HG03439 (cell line): ENCODE measurements at regions not wholly inside any gene's neighbourhood (a gene's known extent, or its start where the extent isn't known, plus 50 kb on each side); places are given as distances from the start of the nearest gene placed in this dataset.
"Not testable (repeated sequence)": the region's sequence is repeated elsewhere in the genome, so short reads cannot be mapped to it uniquely, and the experiment has no call there.

Experiments
- ATAC-seq: cut with Tn5 transposase; IDR thresholded peaks from one replicate; pipeline ENCODE4 v1.9.1; 2021; ENCODE audit warnings: mild to moderate bottlenecking, moderate library complexity; ENCODE audit not compliant: unreplicated experiment

DNA sequence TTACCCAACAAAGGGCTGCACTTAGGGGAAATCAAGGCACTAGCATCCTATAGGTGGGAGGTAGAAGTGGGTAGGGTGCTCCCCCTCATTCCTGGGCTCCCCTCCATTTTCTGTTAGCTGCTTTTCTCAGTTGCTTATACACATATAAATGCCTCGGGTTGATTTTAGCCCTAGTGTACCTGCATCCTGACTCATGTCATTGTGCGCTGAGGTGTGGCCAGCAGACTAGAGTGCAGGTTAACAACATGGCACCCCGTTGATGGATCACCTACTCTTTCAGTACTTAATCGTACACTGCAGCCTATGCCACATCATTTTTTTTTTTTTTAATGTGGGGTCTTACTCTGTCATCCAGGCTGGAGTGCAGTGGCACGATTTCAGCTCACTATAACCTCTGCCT lies 144.0 kb upstream of the ITGB1 start:
- no peak for ATAC-seq

DNA sequence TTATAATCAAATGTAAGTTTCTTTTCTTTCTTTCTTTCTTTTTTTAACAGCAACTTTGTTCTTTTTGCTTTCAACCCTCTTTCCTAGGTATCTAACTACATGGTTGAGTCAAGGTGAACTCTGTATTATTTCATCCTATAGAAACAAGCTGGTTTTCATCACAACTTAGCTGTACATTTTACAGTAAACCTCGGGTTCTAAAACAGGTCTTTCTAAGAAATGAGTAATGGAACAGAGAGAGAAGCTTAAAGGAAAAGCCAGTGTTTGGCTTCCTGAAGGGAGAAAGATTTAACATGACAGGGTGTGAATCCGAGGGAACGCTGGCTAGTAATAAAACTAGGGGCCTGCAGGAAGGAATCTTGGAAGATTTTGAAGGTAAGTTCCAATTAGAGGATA lies 143.4 kb upstream of the ITGB1 start:
- ATAC-seq: no peak

DNA sequence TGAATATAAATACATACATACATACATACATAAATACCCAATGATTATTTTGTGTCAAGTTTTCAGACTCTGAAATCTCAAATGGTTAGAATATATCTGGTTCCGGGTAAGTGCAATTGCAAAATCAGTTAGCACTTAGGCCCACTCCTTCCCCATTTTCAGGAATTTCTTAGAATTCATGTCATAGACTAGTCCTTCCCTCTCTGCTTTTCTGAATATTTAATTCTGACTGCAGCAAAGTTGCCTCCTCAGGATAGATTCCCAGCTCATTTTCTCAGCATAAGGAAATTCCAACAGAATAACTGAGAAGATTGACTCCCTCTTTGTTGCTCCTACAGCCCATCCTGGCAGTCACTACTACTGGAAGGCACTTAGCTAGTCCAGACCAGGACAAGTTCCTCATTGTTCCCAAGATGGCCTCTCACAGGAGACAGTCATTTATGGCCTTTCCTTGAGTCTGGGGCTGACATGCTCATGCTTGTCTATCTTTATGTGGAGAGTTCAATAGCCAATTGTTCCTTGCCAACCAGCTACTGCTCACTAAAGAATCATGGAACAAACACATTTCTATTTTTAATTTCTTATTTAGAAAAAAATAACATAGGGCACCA lies 142.9 kb upstream of the ITGB1 start:
- no peak for ATAC-seq

DNA sequence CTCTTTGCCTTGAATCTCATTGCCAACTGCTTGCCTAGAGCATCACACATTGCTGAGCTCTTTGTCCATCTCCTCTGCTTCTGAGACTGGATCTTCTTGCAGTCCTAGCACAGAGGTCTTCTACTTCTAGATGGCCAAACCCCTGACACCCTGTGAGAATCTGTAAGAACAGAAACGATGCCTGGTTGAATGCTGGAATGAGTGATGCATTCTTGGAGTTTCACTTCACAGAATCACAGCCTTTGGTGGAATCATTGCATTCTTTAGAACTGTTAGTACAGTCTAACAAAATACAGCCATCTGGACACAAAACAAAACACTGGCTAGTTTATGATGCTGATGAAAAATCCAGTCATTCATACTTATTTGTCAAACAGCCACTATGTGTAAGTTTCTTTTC lies 141.7 kb upstream of the ITGB1 start:
- no peak for ATAC-seq

DNA sequence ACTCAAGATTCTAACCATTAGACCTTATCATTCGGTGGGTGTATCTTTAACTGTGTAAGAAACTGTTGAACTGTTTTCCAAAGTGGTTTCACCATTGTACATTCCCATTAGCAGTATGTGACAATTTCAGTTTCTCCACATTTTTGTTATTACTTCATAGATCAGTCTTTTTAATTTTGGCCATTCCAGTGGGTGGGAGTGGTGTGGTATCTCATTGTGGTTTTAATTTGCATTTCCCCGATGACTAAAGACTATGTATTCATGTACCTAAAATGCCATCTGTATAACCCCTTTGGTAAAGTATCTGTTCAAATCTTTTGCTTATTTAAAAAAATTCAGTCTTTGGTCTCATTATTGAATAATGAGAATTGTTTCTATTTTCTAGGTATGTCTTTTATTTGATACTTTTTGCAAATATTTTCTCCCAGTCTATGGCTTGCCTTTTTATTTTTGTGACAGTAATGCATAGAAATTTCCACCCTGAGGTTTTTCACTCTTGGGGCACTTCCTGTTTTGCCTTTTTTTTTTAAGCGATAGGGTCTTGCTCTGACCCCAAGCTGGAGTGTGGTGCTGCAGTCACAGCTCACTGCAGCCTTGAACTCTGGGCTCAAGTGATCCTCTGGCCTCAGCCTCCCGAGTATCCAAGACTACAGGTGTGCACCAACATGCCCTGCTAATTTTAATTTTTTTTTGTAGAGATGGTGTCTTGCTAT lies 141.1 kb upstream of the ITGB1 start:
- ATAC-seq: no peak

DNA sequence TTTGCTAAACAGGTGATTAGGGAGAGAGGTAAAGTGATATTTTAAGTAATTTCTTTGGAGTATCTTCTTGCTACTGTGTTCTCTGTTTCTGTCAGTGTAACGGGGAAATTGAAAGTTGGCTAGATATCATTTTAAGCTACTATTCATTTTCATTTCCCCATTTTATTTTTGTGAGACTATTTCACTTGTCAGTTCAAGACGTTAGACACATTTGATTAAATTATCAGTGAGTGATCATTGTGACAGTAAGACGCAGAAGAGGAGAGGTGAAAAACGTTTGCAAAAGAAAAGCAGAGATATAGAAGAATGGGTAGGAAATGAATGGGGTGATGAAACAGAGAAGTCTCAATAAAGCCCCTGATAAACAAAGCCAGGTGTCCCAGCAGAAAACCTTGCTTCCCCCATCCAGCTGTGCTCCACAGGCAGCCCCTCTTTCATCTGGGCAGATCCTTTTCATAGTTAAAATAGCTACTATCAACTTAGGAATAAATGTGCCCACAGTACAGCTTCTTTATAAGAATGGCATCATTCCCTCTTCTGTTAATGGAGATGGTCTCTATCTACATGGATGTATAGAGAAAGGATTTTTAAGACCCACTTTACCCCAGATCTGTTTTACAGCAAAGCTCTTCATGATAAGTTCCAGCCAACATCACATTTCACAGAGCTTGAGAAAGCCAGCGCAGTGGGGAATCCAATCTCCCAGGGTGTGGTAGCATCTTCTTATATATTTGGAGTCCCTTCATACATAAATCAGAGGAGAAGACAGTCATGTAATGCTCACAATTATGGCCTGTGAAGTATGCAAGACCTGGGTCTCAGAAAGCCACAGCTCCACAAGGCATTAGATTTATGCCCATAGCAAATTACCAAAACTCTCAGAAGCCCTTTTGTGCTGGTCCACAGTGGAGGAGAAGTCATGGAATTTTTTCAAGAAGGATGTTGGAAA lies 138.1 kb upstream of the ITGB1 start:
- peak; percentile 81 for ATAC-seq

DNA sequence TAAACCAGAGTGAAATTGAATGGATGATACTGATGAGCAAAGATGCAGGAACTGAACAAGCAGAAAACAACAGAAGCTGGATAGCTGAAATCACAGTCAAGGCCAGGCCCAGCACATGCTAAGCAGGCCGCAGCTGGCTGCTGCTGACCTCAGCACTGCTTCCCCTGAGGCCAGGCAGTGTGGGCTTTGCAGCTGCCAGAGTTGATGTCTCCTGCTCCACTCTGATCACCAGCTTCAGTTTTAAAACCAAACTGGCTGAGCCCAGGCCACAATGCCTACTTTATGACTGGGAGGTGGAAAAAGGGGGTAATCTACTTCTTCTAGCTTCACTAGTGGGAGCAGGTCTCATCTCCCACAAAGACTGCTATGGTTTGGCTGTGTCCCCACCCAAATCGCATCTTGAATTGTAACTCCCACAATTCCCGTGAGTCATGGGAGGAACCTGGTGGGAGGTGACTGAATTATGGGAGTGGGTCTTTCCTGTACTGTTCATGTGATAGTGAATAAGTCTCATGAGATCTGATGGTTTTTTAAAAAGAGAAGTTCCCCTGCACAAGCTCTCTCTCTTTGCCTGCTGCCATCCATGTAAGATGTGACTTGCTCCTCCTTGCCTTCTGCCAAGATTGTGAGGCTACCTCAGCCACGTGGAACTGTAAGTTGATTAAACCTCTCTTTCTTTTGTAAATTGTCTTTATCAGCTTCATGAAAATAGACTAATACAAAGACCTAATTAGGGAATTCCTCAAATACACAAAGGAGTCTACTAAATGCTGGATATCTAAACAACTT lies 136.4 kb upstream of the ITGB1 start:
- no peak for ATAC-seq

DNA sequence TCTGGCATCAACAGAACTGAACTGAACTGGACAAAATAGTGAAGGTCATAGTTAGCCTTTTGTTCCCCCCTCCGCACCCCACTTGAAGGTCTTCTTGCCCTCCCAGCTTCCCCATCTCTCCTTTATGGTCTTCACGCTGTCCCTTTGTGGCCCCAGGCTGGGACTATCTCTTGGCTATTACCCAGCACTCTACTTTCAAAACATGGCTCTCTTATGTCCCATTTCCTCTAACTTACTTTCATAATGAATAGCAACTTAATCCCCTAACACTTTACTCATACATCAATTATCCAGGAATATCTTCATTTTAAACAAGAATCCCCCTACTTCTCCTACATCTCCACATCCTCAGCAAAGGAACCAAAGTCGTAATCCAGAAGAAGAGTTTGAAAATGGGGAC lies 135.3 kb upstream of the ITGB1 start:
- no peak for ATAC-seq

DNA sequence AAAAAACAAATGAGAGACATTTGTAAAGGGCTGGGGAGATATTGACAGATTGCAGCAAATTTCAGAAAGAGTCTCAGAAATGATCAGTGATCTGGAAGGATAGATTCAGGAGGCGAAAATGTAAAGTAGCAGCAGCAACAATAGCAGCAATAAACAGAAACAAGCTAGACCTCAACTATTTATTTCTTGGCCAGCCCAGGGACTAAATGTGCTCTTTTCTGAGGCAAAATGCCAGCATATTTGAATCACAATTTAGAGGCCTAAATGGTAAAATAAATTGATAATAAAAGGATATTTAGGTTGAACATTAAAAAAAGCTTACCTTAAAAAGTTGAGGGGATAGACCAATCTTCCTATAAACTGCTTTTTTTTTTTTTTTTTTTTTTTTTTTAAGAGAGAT lies 134.6 kb upstream of the ITGB1 start:
- no peak for ATAC-seq

DNA sequence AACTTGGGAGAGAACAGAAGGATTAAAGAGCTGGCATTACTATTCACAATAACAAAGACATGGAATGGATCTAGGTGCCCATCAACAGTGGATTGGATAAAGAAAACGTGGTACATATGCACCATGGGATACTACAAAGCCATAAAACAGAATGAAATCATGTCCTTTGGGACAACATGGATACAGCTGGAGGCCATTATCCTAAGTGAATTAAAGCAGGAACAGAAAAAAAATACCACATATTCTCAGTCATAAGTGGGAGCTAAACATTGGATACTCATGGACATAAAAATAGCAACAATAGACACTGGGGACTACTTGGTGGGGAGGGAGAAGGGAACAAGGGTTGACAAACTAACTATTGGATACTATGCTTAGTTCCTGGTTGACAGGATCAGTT lies 133.2 kb upstream of the ITGB1 start:
- ATAC-seq: no peak

DNA sequence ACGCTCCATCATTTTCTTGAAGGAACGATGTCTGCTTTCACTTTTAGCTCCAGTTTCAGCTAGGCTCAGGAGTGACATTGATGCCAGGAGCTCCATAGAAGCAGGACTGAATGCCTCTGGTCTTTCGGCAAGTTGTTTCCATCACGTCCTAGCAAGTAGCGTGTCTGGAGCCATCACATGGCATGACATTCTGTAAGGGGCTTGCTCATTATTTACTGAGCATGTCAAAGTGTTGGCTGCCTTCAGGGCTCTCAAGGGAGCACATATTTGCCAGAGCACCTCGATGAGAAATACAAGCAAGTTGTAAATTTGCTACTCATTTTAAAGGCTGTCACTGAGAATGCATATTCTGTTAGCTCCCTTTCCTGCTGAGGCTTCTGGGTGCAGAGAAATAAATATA lies 131.0 kb upstream of the ITGB1 start:
- no peak for ATAC-seq

DNA sequence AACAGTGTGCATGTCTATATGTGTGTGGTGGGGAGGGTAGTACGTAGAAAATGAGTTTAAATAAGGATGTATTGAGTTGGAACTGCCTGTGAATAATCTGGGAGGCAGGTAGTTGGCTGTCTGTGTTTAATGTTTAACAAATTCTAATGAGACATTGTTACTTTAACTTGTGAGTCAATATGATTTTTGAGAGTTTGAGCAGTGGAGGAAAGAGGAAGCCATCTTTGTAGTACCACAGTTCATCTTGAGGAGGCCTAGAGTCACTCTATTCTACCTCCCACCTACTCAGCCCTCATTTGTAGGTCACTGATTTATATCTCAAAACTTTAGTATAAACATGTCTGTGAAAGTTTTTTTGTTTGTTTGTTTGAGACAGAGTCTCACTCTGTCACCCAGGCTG lies 129.9 kb upstream of the ITGB1 start:
- ATAC-seq: no peak

DNA sequence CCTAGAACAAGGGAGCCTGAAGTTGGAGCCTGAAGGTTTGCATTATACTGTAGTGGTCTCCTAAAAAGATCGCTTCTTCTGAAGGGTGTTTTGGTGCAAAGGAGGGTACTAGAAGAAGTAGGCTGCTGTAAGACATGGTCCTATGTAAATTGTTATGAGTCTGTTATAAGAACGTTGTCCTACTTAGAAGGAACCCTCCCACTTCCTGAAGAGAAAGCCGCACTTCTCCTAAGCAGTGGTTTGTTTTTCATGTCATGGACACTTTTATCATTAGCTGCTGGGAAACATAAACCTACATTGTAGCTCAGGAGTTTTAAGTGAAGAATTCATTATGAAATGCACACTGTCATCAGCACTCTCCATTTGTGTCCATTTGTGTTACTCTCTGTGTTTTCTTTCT lies 129.1 kb upstream of the ITGB1 start:
- ATAC-seq: no peak

DNA sequence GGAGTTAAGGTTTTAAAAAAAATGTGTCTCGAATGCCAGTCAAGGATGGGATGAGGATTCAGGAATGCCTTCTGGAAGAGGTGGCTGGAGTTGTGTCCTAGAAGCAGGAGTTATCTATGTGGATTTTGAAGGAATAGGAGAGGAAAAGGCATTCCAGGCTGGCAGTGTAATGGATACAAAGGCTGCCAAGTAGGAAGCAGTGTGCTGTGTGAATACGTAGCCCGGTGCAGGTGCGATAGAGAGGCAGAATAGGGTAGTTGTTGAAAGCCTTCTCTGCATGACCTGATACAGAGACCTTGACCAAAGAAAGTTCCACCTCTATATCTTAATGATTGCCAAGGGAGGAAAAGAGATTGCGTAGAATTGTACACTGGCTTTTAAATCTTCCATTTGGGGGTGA lies 128.1 kb upstream of the ITGB1 start:
- ATAC-seq: no peak

DNA sequence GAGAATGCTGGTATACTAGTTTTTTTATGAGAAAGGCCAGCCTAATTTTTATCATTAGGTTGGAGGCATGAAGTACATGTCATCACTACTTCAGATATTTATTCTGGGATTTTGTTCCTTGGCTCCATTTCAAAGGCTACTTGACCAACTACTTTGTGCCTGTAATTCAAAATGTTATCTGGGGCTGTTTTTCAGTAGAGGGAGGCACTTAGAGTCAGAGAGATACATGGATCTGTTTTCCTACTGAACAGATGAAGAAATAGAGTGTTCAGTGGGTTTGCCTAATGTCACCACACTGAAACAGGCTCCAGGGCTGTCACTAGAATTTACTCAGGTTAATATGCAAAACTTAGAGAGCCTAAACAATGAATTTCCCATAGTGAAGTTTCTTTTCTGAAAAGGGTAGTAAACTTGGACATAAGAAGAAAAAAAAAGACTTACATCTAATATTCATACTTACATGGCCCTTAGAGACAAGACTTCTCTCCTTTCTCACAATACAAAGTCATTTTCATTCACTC lies 127.3 kb upstream of the ITGB1 start:
- no peak for ATAC-seq

DNA sequence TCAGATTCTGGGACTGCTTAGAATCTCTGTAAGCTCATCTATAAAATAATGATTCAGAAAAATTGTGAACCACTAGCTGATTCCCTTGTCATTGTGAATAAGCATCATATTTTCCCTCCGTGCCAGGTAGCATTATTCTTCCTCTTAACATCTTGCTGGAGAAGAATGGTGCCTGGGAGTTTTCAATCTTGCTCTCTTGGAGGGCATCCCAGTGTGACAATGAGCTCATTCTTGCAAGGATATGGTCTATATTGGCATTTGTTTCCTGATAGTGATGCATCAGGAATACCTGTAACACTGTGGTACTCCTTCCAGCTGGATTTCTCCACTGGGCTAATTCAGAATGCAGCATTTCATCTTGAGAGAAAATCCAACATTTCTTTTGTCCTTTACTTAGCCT lies 126.4 kb upstream of the ITGB1 start:
- ATAC-seq: no peak

DNA sequence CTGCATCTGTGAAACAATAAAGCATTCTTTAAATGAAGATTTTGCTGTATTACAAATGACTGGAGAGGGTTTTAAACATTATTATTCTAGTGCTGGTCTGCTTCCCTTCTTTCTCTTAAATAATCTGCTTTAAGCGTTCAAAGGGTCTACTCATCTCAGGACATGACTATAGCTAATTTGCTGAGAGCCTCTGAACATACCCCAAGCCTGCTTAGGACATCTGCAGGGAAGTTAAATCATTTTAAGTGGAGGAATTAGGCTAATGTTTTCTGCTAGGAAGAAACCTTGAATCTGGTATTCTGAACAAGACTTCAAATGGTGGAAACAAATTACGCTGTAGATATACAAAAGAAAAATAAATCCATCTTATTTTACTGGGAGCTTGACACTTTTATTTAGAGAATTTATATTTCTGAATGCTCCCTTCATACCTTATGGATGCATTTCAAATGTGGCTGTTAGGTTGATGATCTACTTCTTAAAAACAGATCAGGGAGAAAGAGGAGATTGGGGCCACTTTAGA lies 124.4 kb upstream of the ITGB1 start:
- ATAC-seq: no peak

DNA sequence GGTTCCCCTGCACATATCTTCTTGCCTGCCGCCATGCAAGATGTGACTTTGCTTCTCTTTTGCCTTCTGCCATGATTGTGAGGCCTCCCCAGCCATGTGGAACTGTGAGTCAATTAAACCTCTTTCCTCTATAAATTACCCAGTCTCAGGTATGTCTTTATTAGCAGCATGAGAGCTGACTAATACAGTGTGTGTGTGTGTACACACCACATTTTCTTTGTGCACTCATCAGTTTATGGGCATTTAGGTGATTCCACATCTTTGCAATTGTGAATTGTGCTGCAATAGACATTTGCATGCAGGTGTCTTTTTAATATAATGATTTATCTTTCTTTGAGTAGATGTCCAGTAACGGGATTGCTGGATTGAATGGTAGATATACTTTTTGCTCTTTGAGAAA lies 122.4 kb upstream of the ITGB1 start:
- ATAC-seq: not testable (repeated sequence)

DNA sequence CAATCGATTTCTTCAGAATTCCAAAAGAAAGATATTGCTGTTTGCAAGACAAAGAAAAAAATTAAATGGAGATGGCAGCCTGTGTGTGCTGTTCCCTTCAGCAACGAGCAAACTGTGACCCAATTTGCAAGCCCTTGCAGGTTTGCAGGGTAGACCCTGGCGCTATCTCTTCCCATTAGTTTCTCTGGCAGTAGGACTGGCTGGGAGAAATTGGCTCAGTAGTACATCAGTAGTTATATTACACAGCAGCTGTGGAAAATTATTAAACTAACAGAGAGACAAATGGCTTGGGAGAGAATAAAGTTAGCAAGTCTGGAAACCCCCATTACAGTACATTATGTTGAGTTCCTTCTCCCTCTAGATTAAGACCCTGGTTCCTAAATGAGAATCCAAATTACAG lies 116.4 kb upstream of the ITGB1 start:
- ATAC-seq: no peak

DNA sequence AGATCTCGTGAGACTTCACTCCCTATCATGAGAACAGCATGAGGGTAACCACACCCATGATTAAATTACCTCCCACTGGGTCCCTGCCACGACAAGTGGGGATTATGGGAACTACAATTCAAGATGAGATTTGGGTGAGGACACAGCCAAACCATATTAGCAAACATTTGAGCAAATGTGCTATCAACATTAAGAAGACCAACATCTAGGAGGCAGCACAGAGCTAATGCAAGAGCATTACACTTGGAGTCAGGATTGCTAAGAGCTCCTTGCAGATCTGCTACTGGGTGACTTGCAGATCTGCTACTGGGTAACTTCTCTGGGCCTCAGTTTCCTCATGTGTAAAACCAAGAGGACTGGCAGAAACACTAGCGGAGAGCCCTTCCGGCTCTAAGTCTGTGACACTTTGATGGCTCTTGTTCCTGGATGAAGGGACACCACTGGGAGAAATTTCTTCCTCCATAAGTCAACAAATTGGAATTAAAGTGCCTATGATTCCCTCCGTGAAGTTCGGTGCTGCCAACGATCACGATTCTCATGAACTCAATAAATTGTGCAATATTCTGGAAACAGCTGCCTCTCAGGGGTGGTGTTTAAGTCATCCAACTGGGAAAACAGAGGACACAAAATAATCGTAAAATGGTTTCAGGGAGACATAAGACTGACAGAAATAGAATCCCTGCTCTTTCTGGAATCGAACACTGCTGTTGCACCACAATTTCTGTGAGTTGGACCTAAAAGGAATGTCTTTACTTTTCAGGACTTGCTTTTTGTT lies 115.8 kb upstream of the ITGB1 start:
- no peak for ATAC-seq
